ENCODE measurements at regions not wholly inside any gene's neighbourhood (a gene's known extent, or its start where the extent isn't known, plus 50 kb on each side); places are given as distances from the start of the nearest gene placed in this dataset.

DNA sequence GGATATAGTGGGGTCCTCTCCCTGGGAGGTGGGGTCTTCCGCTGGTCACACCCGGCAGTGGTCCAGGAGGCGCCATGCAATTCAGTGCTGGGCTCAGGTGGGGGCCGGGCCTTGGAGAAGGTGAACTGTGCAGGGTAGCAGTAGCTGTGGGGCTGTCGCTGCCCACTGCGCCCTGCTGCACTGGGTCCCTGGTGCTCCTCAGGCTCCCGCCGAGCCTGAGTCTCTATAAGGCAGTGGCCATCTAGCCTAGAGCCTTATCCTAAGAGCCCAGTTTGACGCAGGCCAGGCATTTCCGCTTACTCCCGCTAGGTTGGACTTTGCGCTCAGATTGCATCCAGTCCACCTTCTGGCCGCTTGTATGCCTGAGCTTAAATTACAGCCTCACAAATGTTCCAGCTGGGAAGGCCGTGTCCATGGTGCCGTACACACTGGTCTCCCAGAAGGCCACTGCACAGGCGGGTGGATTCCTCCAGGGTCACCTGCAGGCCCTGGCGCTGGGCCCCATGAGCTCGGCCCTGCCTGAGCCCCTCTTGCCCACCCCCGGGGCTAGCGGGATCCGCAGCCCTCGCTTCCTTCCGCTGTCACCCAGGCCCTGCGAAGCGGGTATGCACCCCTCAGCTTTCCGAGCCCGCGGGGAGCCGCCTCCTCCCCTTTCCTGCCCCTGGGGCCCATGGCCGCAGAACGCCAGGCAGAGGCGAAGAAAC, 1762.2 kb downstream of the TP53TG3F start:
- TF ChIP-seq, protein P1, sequence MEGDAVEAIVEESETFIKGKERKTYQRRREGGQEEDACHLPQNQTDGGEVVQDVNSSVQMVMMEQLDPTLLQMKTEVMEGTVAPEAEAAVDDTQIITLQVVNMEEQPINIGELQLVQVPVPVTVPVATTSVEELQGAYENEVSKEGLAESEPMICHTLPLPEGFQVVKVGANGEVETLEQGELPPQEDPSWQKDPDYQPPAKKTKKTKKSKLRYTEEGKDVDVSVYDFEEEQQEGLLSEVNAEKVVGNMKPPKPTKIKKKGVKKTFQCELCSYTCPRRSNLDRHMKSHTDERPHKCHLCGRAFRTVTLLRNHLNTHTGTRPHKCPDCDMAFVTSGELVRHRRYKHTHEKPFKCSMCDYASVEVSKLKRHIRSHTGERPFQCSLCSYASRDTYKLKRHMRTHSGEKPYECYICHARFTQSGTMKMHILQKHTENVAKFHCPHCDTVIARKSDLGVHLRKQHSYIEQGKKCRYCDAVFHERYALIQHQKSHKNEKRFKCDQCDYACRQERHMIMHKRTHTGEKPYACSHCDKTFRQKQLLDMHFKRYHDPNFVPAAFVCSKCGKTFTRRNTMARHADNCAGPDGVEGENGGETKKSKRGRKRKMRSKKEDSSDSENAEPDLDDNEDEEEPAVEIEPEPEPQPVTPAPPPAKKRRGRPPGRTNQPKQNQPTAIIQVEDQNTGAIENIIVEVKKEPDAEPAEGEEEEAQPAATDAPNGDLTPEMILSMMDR (IDR thresholded peaks at IDR 0.05; ENCODE audit: insufficient read depth, low read depth, low read length, missing control alignments), result no peak
- H3K4me3 ChIP-seq (ENCODE audit: low read length), result no peak overlapping the region
- DNase-seq (ENCODE audit: low read depth), result no peak

DNA sequence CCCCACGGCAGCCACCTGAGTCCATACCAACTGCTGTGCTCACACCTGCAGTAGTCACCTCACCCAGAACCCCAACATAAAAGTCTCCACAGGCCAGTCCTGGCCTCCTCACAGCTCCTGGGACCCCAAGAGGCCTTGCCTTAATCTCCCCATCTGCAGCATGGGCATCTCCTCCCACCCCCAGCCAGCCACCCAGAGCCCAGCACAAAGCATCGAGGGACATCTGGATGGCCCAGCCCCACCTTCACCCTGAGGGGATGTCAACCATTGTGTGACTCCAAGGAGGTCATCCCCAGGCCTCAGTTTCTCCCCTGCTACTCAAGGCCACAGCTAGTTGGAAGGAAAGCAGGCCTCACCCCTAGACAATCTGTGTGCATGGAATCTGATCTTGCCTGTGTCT, 1775.3 kb downstream of the TP53TG3F start:
- TF ChIP-seq, protein P1 (IDR thresholded peaks at IDR 0.05; ENCODE audit: insufficient read depth, low read depth, low read length, missing control alignments), result no peak
- no peak for DNase-seq (ENCODE audit: low read depth)
- H3K4me3 ChIP-seq (ENCODE audit: low read length), result no peak overlapping the region

DNA sequence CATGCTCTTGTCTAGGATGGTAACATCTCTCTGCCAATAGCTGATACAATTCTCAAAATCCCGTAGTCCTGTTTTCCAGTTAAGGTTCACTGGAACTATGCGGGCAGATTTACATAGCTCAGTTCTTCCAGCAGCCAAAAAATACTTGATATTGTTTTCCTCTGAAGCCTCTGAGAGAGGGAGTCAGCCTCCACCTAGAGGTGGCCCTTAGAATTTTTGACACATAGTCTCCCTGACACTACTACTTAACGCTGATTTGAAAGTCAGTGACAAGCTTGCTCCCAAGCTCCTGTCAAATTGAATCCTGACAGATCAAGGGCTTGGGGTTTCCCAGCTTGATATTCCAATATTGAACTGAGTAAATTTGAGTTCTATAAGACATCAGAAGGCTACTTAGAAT, 1780.1 kb downstream of the TP53TG3F start:
- TF ChIP-seq, protein P1 (IDR thresholded peaks at IDR 0.05; ENCODE audit: insufficient read depth, low read depth, low read length, missing control alignments), result no peak
- DNase-seq (ENCODE audit: low read depth), result no peak
- H3K4me3 ChIP-seq (ENCODE audit: low read length), result no peak overlapping the region

DNA sequence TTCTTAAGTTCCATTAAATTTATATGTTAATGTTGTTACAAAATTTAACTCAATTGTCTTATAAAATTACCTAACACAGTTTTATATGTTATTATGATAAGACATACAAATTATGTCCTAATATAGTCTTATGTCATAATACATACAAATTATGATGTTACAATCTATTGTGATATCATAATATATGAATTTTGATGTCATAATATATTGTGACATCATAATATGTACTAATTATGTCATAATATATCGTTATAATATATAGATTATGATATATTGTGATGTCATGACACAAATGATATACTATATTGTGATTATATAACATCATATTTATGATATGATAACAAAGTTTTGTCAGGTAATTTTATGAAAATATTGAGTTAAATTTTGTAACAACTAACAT, 1789.6 kb downstream of the TP53TG3F start:
- TF ChIP-seq, protein P1 (IDR thresholded peaks at IDR 0.05; ENCODE audit: insufficient read depth, low read depth, low read length, missing control alignments), result no peak
- no peak overlapping the region for H3K4me3 ChIP-seq (ENCODE audit: low read length)
- no peak for DNase-seq (ENCODE audit: low read depth)

DNA sequence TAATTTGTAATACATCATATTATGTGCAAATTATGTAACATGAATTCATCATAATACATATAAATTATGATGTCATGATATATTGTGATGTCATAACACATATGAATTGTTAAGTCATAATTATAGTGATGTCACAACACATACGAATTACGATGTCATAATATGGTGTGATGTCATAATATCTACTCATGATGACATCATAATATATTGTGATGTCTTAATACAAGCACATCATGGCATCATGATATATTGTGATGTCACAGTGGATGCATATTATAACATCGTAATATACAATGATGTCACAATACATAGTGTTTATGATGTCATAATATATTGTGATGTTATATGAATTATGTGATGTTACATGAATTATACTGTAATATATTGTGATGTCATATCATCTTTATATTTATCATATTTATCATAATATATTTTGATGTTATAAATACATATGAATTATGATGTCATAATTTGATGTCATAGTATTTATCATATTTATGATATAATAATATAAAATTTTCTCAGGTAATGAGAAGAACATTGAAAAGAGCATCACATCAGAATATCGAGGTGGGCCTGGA, 1793.0 kb downstream of the TP53TG3F start:
- DNase-seq (ENCODE audit: low read depth), result peak; percentile 2
- TF ChIP-seq, protein P1 (IDR thresholded peaks at IDR 0.05; ENCODE audit: insufficient read depth, low read depth, low read length, missing control alignments), result no peak

DNA sequence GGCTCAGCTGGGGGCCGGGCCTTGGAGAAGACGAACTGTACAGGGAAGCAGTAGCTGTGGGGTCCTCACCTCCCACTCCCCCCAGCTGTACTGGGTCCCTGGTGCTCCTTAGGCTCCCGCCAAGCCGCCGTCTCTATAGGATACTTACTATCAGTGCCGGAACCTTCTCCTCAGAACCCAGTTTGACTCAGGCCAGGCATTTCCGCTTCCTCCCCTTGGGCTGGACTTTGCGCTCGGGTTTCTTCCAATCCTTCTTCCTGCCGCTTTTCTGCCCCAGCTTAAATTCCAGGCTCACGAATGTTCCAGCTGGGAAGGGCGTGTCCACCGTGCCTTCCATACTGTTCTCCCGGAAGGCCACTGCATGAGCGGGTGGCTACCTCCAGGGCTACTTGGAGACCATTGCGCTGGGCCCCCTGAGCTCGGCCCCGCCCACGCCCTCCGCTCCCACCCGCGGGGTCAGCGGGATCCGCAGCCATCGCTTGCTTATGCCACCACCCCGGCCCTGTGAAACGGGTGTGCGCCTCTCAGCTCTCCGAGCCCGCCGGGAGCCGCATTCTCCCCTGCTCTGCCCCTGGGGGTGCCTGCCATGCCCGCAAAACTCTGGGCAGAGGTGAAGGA, 1795.9 kb downstream of the TP53TG3F start:
- TF ChIP-seq, protein P1 (IDR thresholded peaks at IDR 0.05; ENCODE audit: insufficient read depth, low read depth, low read length, missing control alignments), result no peak
- no peak overlapping the region for H3K4me3 ChIP-seq (ENCODE audit: low read length)
- DNase-seq (ENCODE audit: low read depth), result no peak

More for the DNA sequence above, 1793.0 kb downstream of the TP53TG3F start:
- no peak overlapping the region for H3K4me3 ChIP-seq (ENCODE audit: low read length)
